HepG2 (cell line): ENCODE measurements at regions not wholly inside any gene's neighbourhood (a gene's known extent, or its start where the extent isn't known, plus 50 kb on each side); places are given as distances from the start of the nearest gene placed in this dataset.

Source experiments
- AKAP8 ChIP-seq: sonication (generic); formaldehyde crosslinking; IDR thresholded peaks from 2 replicates; pipeline ENCODE4 v1.5.1; 2020; ENCODE audit warnings: mild to moderate bottlenecking, missing genetic modification reagents
- ARHGAP35 ChIP-seq: sonication (generic); formaldehyde crosslinking; IDR thresholded peaks from 2 replicates; pipeline ENCODE4 v1.9.0; 2022; ENCODE audit warnings: mild to moderate bottlenecking, inconsistent platforms, moderate library complexity, missing genetic modification reagents, borderline replicate concordance
- ATM ChIP-seq: fragments of 450-650 bp; IDR thresholded peaks from 2 replicates; pipeline ENCODE4 v1.7.1; 2017; ENCODE audit warnings: mild to moderate bottlenecking, borderline replicate concordance
- FIP1L1 ChIP-seq: fragments of 200-400 bp; formaldehyde crosslinking; IDR thresholded peaks from 2 replicates; pipeline ENCODE4 v1.6.1; 2018; ENCODE audit warnings: low read depth, mild to moderate bottlenecking, low read length, moderate library complexity, borderline replicate concordance; ENCODE audit not compliant: insufficient read depth
- LRRFIP1 ChIP-seq: sonication (generic); formaldehyde crosslinking; conservative IDR thresholded peaks from 2 replicates; pipeline ENCODE4 v1.4.0; 2020; ENCODE audit warnings: missing genetic modification reagents
- NFE2L1 ChIP-seq: sonication (generic); formaldehyde crosslinking; IDR thresholded peaks from 2 replicates; pipeline ENCODE4 v1.4.0; 2020; ENCODE audit warnings: missing genetic modification reagents, mild to moderate bottlenecking, borderline replicate concordance
- PHF5A ChIP-seq: IDR thresholded peaks from one replicate; pipeline ENCODE4 v1.6.1; 2018; ENCODE audit warnings: low read depth, missing genetic modification reagents; ENCODE audit not compliant: unreplicated experiment
- RBAK ChIP-seq: sonication (generic); formaldehyde crosslinking; IDR thresholded peaks from 2 replicates; pipeline ENCODE4 v1.5.1; 2020; ENCODE audit warnings: mild to moderate bottlenecking, missing genetic modification reagents
- RBM39 ChIP-seq: fragments of 200-400 bp; formaldehyde crosslinking; IDR thresholded peaks from one replicate; pipeline ENCODE4 v1.6.1; 2018; ENCODE audit warnings: antibody characterized with exemption, mild to moderate bottlenecking, low read depth, low read length; ENCODE audit not compliant: poor library complexity, severe bottlenecking
- SALL2 ChIP-seq: sonication (generic); formaldehyde crosslinking; IDR thresholded peaks from 2 replicates; pipeline ENCODE4 v1.8.1; 2023; ENCODE audit warnings: mild to moderate bottlenecking, missing genetic modification reagents, inconsistent platforms
- SRSF4 ChIP-seq: fragments of 200-400 bp; formaldehyde crosslinking; IDR thresholded peaks from one replicate; pipeline ENCODE4 v1.6.1; 2018; ENCODE audit warnings: mild to moderate bottlenecking, low read depth, low read length, moderate library complexity; ENCODE audit not compliant: poor library complexity, severe bottlenecking
- SSRP1 ChIP-seq: IDR thresholded peaks from 2 replicates; pipeline ENCODE4 v1.6.1; 2016; ENCODE audit warnings: control low read depth
- TBX2 ChIP-seq: sonication (generic); formaldehyde crosslinking; IDR thresholded peaks from 2 replicates; pipeline ENCODE4 v1.5.0; 2020; ENCODE audit warnings: missing genetic modification reagents, mild to moderate bottlenecking, borderline replicate concordance
- ZBTB38 ChIP-seq: sonication (generic); formaldehyde crosslinking; IDR thresholded peaks from 2 replicates; pipeline ENCODE4 v1.5.1; 2020; ENCODE audit warnings: mild to moderate bottlenecking, missing genetic modification reagents
- ZNF280B ChIP-seq: sonication (generic); formaldehyde crosslinking; IDR thresholded peaks from 2 replicates; pipeline ENCODE4 v1.5.0; 2020; ENCODE audit warnings: missing genetic modification reagents, mild to moderate bottlenecking, borderline replicate concordance
- ZNF496 ChIP-seq: sonication (generic); formaldehyde crosslinking; IDR thresholded peaks from 2 replicates; pipeline ENCODE4 v1.8.1; 2023; ENCODE audit warnings: mild to moderate bottlenecking, moderate library complexity, missing genetic modification reagents; ENCODE audit not compliant: insufficient replicate concordance
- ZNF512B ChIP-seq: sonication (generic); formaldehyde crosslinking; IDR thresholded peaks from 2 replicates; pipeline ENCODE4 v1.5.1; 2020; ENCODE audit warnings: missing genetic modification reagents, mild to moderate bottlenecking, borderline replicate concordance
- ZNF605 ChIP-seq: sonication (generic); formaldehyde crosslinking; IDR thresholded peaks from 2 replicates; pipeline ENCODE4 v1.8.0; 2022; ENCODE audit warnings: mild to moderate bottlenecking, missing genetic modification reagents
- ZNF672 ChIP-seq: sonication (generic); formaldehyde crosslinking; IDR thresholded peaks from 2 replicates; pipeline ENCODE4 v1.8.1; 2022; ENCODE audit warnings: missing genetic modification reagents
- TF ChIP-seq, protein P1 (sequence below): sonication (generic); formaldehyde crosslinking; IDR thresholded peaks from 2 replicates; pipeline ENCODE4 v1.5.1; 2020; ENCODE audit warnings: mild to moderate bottlenecking, moderate library complexity, missing genetic modification reagents

DNA sequence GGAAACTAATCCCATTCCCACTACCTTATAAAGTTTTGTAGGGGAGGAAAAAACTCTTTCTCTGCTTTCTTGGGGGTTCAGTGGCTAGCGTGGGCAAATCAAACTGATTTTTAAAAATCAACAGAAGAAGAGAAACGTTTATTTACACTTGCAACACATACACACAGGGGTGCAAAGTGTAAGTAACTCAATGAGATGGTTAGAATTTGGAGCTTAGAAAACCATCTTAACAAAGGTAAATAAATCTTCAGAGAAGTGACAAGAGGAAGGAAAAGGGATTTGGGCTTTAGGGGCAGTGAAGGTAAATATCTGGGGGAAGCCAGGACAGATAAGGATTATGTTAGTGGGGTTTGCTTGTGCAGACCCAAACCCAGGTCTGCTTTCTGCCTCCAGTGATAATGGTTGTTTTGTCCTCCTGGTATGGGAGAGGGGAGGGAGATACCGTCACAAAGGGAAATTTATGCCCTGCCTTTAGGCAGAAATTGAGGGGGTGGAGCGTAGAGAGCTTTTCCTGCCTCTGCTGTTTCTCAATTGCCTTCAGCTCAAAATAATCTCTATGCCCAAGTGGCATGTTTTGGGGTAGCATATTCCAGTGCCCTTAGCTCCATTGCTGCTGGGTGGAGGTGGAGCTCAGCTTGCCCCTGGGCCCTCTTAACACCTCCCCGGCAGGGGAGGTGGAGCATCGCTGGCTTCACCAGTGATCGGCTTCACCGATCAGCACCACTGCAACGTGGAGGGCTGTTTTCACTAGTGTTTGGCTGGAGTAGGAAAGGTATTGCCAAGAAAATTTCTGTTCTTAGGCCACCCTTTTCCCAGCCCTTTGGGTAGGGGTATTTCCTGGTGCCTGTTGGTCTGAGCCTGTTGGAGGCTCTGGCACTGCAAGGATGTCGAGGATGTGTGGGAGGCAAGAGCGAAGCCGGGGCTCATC, 92.2 kb downstream of the TEX51 start (continued):
- TF ChIP-seq ZNF280B (CRISPR knock-in tag) = no peak
- no peak for TF ChIP-seq SRSF4
- TF ChIP-seq SSRP1 (CRISPR knock-in tag) = no peak
- TF ChIP-seq ARHGAP35 (CRISPR knock-in tag) = no peak
- no peak for TF ChIP-seq LRRFIP1 (CRISPR knock-in tag)
- TF ChIP-seq ATM = no peak
- no peak for TF ChIP-seq ZNF672
- peak; percentile 77; the same call in 1 of the 2 replicates for TF ChIP-seq ZNF605 (CRISPR knock-in tag)
- no peak for TF ChIP-seq AKAP8 (CRISPR knock-in tag)
- no peak for TF ChIP-seq ZBTB38 (CRISPR knock-in tag)
- no peak for TF ChIP-seq PHF5A (CRISPR knock-in tag)
- no peak for TF ChIP-seq RBAK (CRISPR knock-in tag)
- TF ChIP-seq ZNF496 (CRISPR knock-in tag) = no peak
- peak; percentile 83 for TF ChIP-seq TBX2 (CRISPR knock-in tag)
- TF ChIP-seq NFE2L1 = no peak
- TF ChIP-seq, protein P1, sequence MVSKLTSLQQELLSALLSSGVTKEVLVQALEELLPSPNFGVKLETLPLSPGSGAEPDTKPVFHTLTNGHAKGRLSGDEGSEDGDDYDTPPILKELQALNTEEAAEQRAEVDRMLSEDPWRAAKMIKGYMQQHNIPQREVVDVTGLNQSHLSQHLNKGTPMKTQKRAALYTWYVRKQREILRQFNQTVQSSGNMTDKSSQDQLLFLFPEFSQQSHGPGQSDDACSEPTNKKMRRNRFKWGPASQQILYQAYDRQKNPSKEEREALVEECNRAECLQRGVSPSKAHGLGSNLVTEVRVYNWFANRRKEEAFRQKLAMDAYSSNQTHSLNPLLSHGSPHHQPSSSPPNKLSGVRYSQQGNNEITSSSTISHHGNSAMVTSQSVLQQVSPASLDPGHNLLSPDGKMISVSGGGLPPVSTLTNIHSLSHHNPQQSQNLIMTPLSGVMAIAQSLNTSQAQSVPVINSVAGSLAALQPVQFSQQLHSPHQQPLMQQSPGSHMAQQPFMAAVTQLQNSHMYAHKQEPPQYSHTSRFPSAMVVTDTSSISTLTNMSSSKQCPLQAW (CRISPR knock-in tag) = 0 out of 2 replicates have a peak, but pooled peaks have one; percentile 34
- TF ChIP-seq RBM39 = peak; percentile 52
- no peak for TF ChIP-seq SALL2 (CRISPR knock-in tag)
- no peak for TF ChIP-seq FIP1L1
- no peak for TF ChIP-seq ZNF512B (CRISPR knock-in tag)
